Stimulated activated naive CD4-positive, alpha-beta T cell treated with Interleukin-2 at 50 U/mL for 16 hours (primary cell): ENCODE measurements at regions not wholly inside any gene's neighbourhood (a gene's known extent, or its start where the extent isn't known, plus 50 kb on each side); places are given as distances from the start of the nearest gene placed in this dataset.
"Not testable (repeated sequence)": the region's sequence is repeated elsewhere in the genome, so short reads cannot be mapped to it uniquely, and the experiment has no call there.

ENCODE experiments used
- DNase-seq: peaks from one replicate; lab custom pipeline; 2025; lab: John Stamatoyannopoulos, UW

GRCh38 chr7:136533732-136534131, 334.7 kb upstream of the CHRM2 start:
- no peak for DNase-seq

GRCh38 chr7:136530831-136531230, 337.6 kb upstream of the CHRM2 start:
- DNase-seq: no peak

- no peak for DNase-seq
Observed at GRCh38 chr7:136528329-136528728, 340.1 kb upstream of the CHRM2 start.

- DNase-seq: no peak
Observed at GRCh38 chr7:136527554-136527953, 340.9 kb upstream of the CHRM2 start.

- DNase-seq: no peak
Observed at GRCh38 chr7:136526408-136527105, 341.9 kb upstream of the CHRM2 start.

- DNase-seq: no peak
Observed at GRCh38 chr7:136523571-136523970, 344.9 kb upstream of the CHRM2 start.

GRCh38 chr7:136517971-136518370, 350.5 kb upstream of the CHRM2 start:
- DNase-seq: no peak

GRCh38 chr7:136514776-136515175, 353.7 kb upstream of the CHRM2 start:
- DNase-seq: no peak

GRCh38 chr7:136513744-136514143, 354.7 kb upstream of the CHRM2 start:
- no peak for DNase-seq

GRCh38 chr7:136509466-136509865, 359.0 kb upstream of the CHRM2 start:
- no peak for DNase-seq

- no peak for DNase-seq
Observed at GRCh38 chr7:136502162-136502561, 366.3 kb upstream of the CHRM2 start.

- DNase-seq: no peak
Observed at GRCh38 chr7:136501151-136501550, 367.3 kb upstream of the CHRM2 start.

- DNase-seq: no peak
Observed at GRCh38 chr7:136496551-136496950, 371.9 kb upstream of the CHRM2 start.

- no peak for DNase-seq
Observed at GRCh38 chr7:136495081-136495480, 373.4 kb upstream of the CHRM2 start.

GRCh38 chr7:136492366-136492765, 376.1 kb upstream of the CHRM2 start:
- no peak for DNase-seq

GRCh38 chr7:136489808-136490207, 378.6 kb upstream of the CHRM2 start:
- no peak for DNase-seq

GRCh38 chr7:136480901-136481300, 387.6 kb upstream of the CHRM2 start:
- DNase-seq: no peak

- DNase-seq: no peak
Observed at GRCh38 chr7:136479922-136480321, 388.5 kb upstream of the CHRM2 start.

GRCh38 chr7:136470179-136470578, 398.3 kb upstream of the CHRM2 start:
- no peak for DNase-seq

- no peak for DNase-seq
Observed at GRCh38 chr7:136452949-136453348, 415.5 kb upstream of the CHRM2 start.

GRCh38 chr7:136446751-136447150, 421.7 kb upstream of the CHRM2 start:
- DNase-seq: no peak

- no peak for DNase-seq
Observed at GRCh38 chr7:136441835-136442234, 426.6 kb upstream of the CHRM2 start.

GRCh38 chr7:136431736-136432135, 436.7 kb upstream of the CHRM2 start:
- not testable (repeated sequence) for DNase-seq

- no peak for DNase-seq
Observed at GRCh38 chr7:136424058-136424457, 444.4 kb upstream of the CHRM2 start.
